GM23338 (cell line): ENCODE measurements at regions not wholly inside any gene's neighbourhood (a gene's known extent, or its start where the extent isn't known, plus 50 kb on each side); places are given as distances from the start of the nearest gene placed in this dataset.
"Not testable (repeated sequence)": the region's sequence is repeated elsewhere in the genome, so short reads cannot be mapped to it uniquely, and the experiment has no call there.

Source experiments
- ATAC-seq: fragments of 200-7000 bp; cut with Tn5 transposase; 3 replicates; pipeline ENCODE4 v1.9.1; 2020
- DNase-seq: peaks from one replicate; pipeline ENCODE4 v3.0.0-alpha.2; 2015; ENCODE audit warnings: low spot score
- H2AFZ ChIP-seq: fragments of 200-600 bp; sonication (generic); 2 replicates; pipeline ENCODE4 v1.8.0; 2016; ENCODE audit warnings: antibody characterized with exemption, mild to moderate bottlenecking, moderate library complexity
- H3F3A ChIP-seq: fragments of 200-600 bp; sonication (generic); replicated peaks from 2 replicates; pipeline ENCODE4 v1.8.0; 2017; ENCODE audit warnings: antibody characterized with exemption, mixed run types, low read depth
- H3K27ac ChIP-seq: fragments of 200-600 bp; sonication (generic); 2 replicates; pipeline ENCODE4 v1.6.1; 2016; ENCODE audit warnings: low read depth
- H3K27me3 ChIP-seq: fragments of 200-600 bp; sonication (generic); 2 replicates; pipeline ENCODE4 v1.8.0; 2016; ENCODE audit warnings: mild to moderate bottlenecking, mixed run types, moderate library complexity; ENCODE audit not compliant: insufficient read depth
- H3K36me3 ChIP-seq: fragments of 200-600 bp; sonication (generic); 2 replicates; pipeline ENCODE4 v1.8.0; 2016; ENCODE audit warnings: mild to moderate bottlenecking; ENCODE audit not compliant: insufficient read depth
- H3K4me1 ChIP-seq: fragments of 200-600 bp; sonication (generic); 2 replicates; pipeline ENCODE4 v1.8.0; 2016; ENCODE audit warnings: mild to moderate bottlenecking, moderate library complexity; ENCODE audit not compliant: insufficient read depth
- H3K4me2 ChIP-seq: fragments of 200-600 bp; sonication (generic); 2 replicates; pipeline ENCODE4 v1.7.1; 2017; ENCODE audit warnings: mixed run types
- H3K4me3 ChIP-seq: fragments of 200-600 bp; sonication (generic); 2 replicates; pipeline ENCODE4 v1.6.1; 2016; ENCODE audit warnings: mixed run types
- H3K79me2 ChIP-seq: fragments of 200-600 bp; sonication (generic); replicated peaks from 2 replicates; pipeline ENCODE4 v1.8.0; 2017; ENCODE audit warnings: mild to moderate bottlenecking; ENCODE audit not compliant: insufficient read depth
- H3K9me2 ChIP-seq: fragments of 200-600 bp; sonication (generic); 2 replicates; pipeline ENCODE4 v1.8.0; 2017; ENCODE audit not compliant: insufficient read depth
- H4K20me1 ChIP-seq: fragments of 200-600 bp; sonication (generic); replicated peaks from 2 replicates; pipeline ENCODE4 v1.8.0; 2017; ENCODE audit warnings: mild to moderate bottlenecking; ENCODE audit not compliant: insufficient read depth
- H3K27ac Mint-ChIP-seq: 2 replicates; pipeline ENCODE4 v1.8.0; 2020; ENCODE audit warnings: inconsistent platforms, mild to moderate bottlenecking, moderate library complexity, mixed read lengths
- H3K27me3 Mint-ChIP-seq: 3 replicates; pipeline ENCODE4 v1.8.0; 2022; ENCODE audit warnings: low read depth, mild to moderate bottlenecking, moderate library complexity, mixed read lengths, inconsistent platforms; ENCODE audit not compliant: insufficient read depth, poor library complexity
- H3K36me3 Mint-ChIP-seq: 3 replicates; pipeline ENCODE4 v1.8.0; 2021; ENCODE audit warnings: low read depth, mild to moderate bottlenecking, inconsistent platforms, moderate library complexity, mixed read lengths
- H3K4me1 Mint-ChIP-seq: 3 replicates; pipeline ENCODE4 v1.8.0; 2020; ENCODE audit warnings: mild to moderate bottlenecking, inconsistent platforms, mixed read lengths
- H3K4me3 Mint-ChIP-seq: 3 replicates; pipeline ENCODE4 v1.8.0; 2021; ENCODE audit warnings: moderate library complexity, mild to moderate bottlenecking, inconsistent platforms, mixed read lengths
- H3K9me3 Mint-ChIP-seq: 3 replicates; pipeline ENCODE4 v1.8.0; 2020; ENCODE audit warnings: moderate library complexity, mild to moderate bottlenecking, inconsistent platforms, mixed read lengths

- H3K4me3 Mint-ChIP-seq, H3K79me2 ChIP-seq, H2AFZ ChIP-seq, H3K27me3 ChIP-seq, H3K4me2 ChIP-seq, H3K27ac Mint-ChIP-seq, H3K4me1 Mint-ChIP-seq, DNase-seq, H3F3A ChIP-seq, H3K4me3 ChIP-seq, H3K9me2 ChIP-seq, ATAC-seq, H3K36me3 ChIP-seq, H3K27ac ChIP-seq, H3K4me1 ChIP-seq, H4K20me1 ChIP-seq: not testable (repeated sequence)
- Mint-ChIP-seq H3K27me3 (peaks cover 14% of the 10 kb centered on the region), H3K36me3 (peaks cover 43% of the 10 kb centered on the region), H3K9me3 (peaks cover 43% of the 10 kb centered on the region)
Measured at GRCh38 chr15:20247137-20247536, 294.5 kb downstream of the GOLGA6L6 start.

GRCh38 chr15:20246624-20247023 lies 295.0 kb downstream of the GOLGA6L6 start:
- H3K36me3 ChIP-seq, H2AFZ ChIP-seq, H3K27me3 ChIP-seq, H4K20me1 ChIP-seq, H3K4me3 Mint-ChIP-seq, H3K4me2 ChIP-seq, H3K4me1 ChIP-seq, H3K27ac Mint-ChIP-seq, H3K4me3 ChIP-seq, H3F3A ChIP-seq, H3K4me1 Mint-ChIP-seq, ATAC-seq, H3K9me2 ChIP-seq, DNase-seq, H3K27ac ChIP-seq, H3K79me2 ChIP-seq: not testable (repeated sequence)
- peaks cover 13% of the 10 kb centered on the region for H3K27me3 Mint-ChIP-seq
- peaks cover 38% of the 10 kb centered on the region for H3K9me3 Mint-ChIP-seq
- peaks cover 39% of the 10 kb centered on the region for H3K36me3 Mint-ChIP-seq

GRCh38 chr15:20245856-20246255 lies 295.7 kb downstream of the GOLGA6L6 start:
- DNase-seq, H3K4me3 Mint-ChIP-seq, H3F3A ChIP-seq, H3K4me1 ChIP-seq, H3K79me2 ChIP-seq, H3K9me2 ChIP-seq, H3K27ac ChIP-seq, H3K4me2 ChIP-seq, H3K36me3 ChIP-seq, H3K27ac Mint-ChIP-seq, H3K4me3 ChIP-seq, H4K20me1 ChIP-seq, ATAC-seq, H2AFZ ChIP-seq, H3K4me1 Mint-ChIP-seq, H3K27me3 ChIP-seq: not testable (repeated sequence)
- Mint-ChIP-seq H3K9me3 (peaks cover 31% of the 10 kb centered on the region), H3K27me3 (peaks cover 13% of the 10 kb centered on the region), H3K36me3 (peaks cover 38% of the 10 kb centered on the region)

GRCh38 chr15:20244792-20245191 lies 296.8 kb downstream of the GOLGA6L6 start:
- peaks cover 10% of the 10 kb centered on the region for H3K27me3 Mint-ChIP-seq
- peaks cover 30% of the 10 kb centered on the region for H3K36me3 Mint-ChIP-seq
- H3K9me3 Mint-ChIP-seq, result peaks cover 20% of the 10 kb centered on the region
- not testable (repeated sequence) for H3K4me3 ChIP-seq, H3K4me2 ChIP-seq, H3K27ac ChIP-seq, H3K79me2 ChIP-seq, H3F3A ChIP-seq, H2AFZ ChIP-seq, H3K4me3 Mint-ChIP-seq, DNase-seq, H3K9me2 ChIP-seq, H3K4me1 ChIP-seq, H3K27ac Mint-ChIP-seq, H3K4me1 Mint-ChIP-seq, H3K36me3 ChIP-seq, ATAC-seq, H4K20me1 ChIP-seq, H3K27me3 ChIP-seq

- H3K9me3 Mint-ChIP-seq, H3K4me3 Mint-ChIP-seq, H3K4me1 ChIP-seq, H3K4me2 ChIP-seq, H3K9me2 ChIP-seq, H3K27me3 ChIP-seq, H3F3A ChIP-seq, H2AFZ ChIP-seq, ATAC-seq, H3K4me1 Mint-ChIP-seq, H3K27ac ChIP-seq, H3K36me3 ChIP-seq, H4K20me1 ChIP-seq, DNase-seq, H3K27ac Mint-ChIP-seq, H3K27me3 Mint-ChIP-seq, H3K79me2 ChIP-seq, H3K4me3 ChIP-seq: not testable (repeated sequence)
- peaks cover 19% of the 10 kb centered on the region for H3K36me3 Mint-ChIP-seq
Measured at GRCh38 chr15:20243486-20244240, 297.9 kb downstream of the GOLGA6L6 start.

GRCh38 chr15:20240366-20240917 lies 301.2 kb downstream of the GOLGA6L6 start:
- H3K4me2 ChIP-seq, H3K36me3 ChIP-seq, H2AFZ ChIP-seq, H3K27me3 ChIP-seq, H3K9me2 ChIP-seq, H3K9me3 Mint-ChIP-seq, H3K79me2 ChIP-seq, H3K4me3 ChIP-seq, H3F3A ChIP-seq, H3K4me1 Mint-ChIP-seq, H3K4me1 ChIP-seq, H3K4me3 Mint-ChIP-seq, DNase-seq, ATAC-seq, H3K27ac Mint-ChIP-seq, H3K27ac ChIP-seq, H4K20me1 ChIP-seq, H3K27me3 Mint-ChIP-seq: not testable (repeated sequence)
- peaks cover 12% of the 10 kb centered on the region; the same call in 2 of the 3 replicates for H3K36me3 Mint-ChIP-seq
